Tibial nerve (tissue), 4 donors: ENCODE measurements at regions not wholly inside any gene's neighbourhood (a gene's known extent, or its start where the extent isn't known, plus 50 kb on each side); places are given as distances from the start of the nearest gene placed in this dataset.

ENCODE experiments used
- CTCF ChIP-seq, 5 experiments: fragments of 200-600 bp in 3 of 5; fragments of 450-650 bp in 2 of 5; sonication (generic) in 3 of 5; IDR thresholded peaks; one replicate each; pipeline ENCODE4 v1.5.1; 2016 to 2019; ENCODE audit warnings: antibody characterized with exemption in 5 of 5, mild to moderate bottlenecking in 3 of 5, moderate library complexity in 2 of 5
- EP300 ChIP-seq, 2 donors: sonication (generic); formaldehyde crosslinking; IDR thresholded peaks; one replicate each; pipeline ENCODE4 v1.6.1; 2017; ENCODE audit warnings: antibody characterized with exemption in 2 of 2, mild to moderate bottlenecking in 1 of 2
- POLR2A ChIP-seq, 2 donors: fragments of 450-650 bp; IDR thresholded peaks; one replicate each; pipeline ENCODE4 v1.6.1; 2017; ENCODE audit warnings: antibody characterized with exemption in 2 of 2, mild to moderate bottlenecking in 2 of 2, moderate library complexity in 2 of 2

- TF ChIP-seq CTCF (IDR thresholded peaks at IDR 0.05) (no peak), EP300 (IDR thresholded peaks at IDR 0.05) (no peak), POLR2A (IDR thresholded peaks at IDR 0.05) (no peak)
Measured at GRCh38 chr5:11992518-11992917, 88.3 kb upstream of the CTNND2 start.
